Astrocyte of the spinal cord (primary cell): ENCODE measurements at regions not wholly inside any gene's neighbourhood (a gene's known extent, or its start where the extent isn't known, plus 50 kb on each side); places are given as distances from the start of the nearest gene placed in this dataset.

Experiments
- DNase-seq: peaks from one replicate; pipeline ENCODE4 v3.0.0; 2011; ENCODE audit warnings: low read depth, low spot score
- H3K4me3 ChIP-seq: 2 replicates; pipeline ENCODE4 v1.5.1; 2011; ENCODE audit warnings: low read depth, mild to moderate bottlenecking, low read length, moderate library complexity
- CTCF ChIP-seq: IDR thresholded peaks from 2 replicates; pipeline ENCODE4 v1.5.1; 2012; ENCODE audit warnings: low read depth, mild to moderate bottlenecking, low read length, inconsistent platforms
- in situ Hi-C: cut with HindIII; loops from 2 replicates; pipeline ENCODE4 v1.10.0; 2017; ENCODE audit warnings: low sequenced_read_pairs

DNA sequence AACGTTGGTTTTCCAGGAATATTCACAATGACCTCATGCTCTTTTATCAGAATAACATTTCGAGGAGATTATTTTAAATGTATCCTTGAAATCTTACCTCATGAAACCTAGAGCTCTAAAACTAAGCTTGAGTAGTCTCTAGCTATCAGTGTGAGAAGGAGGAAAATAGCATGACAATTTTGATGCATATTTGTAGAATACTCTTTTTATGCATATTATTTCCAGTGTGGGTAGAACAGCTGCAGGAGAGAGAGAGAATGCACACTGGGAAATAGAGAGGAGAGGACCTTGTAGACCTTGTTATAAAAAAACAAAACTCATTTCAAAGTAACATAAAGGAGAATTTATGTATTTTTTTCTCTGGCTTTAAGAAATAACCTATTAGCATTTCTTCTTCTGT, 71.1 kb upstream of the VGLL2 start:
- DNase-seq: no peak
- TF ChIP-seq CTCF: no peak
- no peak overlapping the region for H3K4me3 ChIP-seq
- in situ Hi-C loops: no loop called here

GRCh38 chr6:117194978-117195377, 70.4 kb upstream of the VGLL2 start:
- in situ Hi-C loops: no loop called here
- no peak for DNase-seq
- TF ChIP-seq CTCF: no peak
- no peak overlapping the region for H3K4me3 ChIP-seq

DNA sequence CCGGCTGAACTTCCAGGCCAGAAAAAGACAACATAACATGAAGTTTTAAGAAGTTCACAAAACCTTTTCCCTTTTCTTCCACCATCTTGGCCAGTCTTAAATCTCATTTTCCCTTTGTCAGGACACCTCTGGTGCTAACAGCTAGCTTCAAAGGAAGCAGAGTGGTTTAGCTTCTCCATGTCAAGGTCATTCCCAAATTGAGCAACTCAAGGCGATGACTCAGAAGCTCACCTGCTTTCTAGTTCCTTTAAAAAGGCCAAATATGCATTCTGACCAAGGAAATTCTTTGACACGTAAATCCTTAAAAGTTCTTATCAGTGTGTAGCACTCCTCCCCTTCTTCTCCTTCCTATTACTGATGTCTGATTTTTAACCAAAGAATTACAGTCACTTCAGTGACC, 69.6 kb upstream of the VGLL2 start:
- in situ Hi-C loops: no loop called here
- H3K4me3 ChIP-seq: no peak overlapping the region
- no peak for DNase-seq
- no peak for TF ChIP-seq CTCF

GRCh38 chr6:117200067-117200466, 65.3 kb upstream of the VGLL2 start:
- DNase-seq: no peak
- in situ Hi-C loops: no loop called here
- H3K4me3 ChIP-seq: no peak overlapping the region
- no peak for TF ChIP-seq CTCF

DNA sequence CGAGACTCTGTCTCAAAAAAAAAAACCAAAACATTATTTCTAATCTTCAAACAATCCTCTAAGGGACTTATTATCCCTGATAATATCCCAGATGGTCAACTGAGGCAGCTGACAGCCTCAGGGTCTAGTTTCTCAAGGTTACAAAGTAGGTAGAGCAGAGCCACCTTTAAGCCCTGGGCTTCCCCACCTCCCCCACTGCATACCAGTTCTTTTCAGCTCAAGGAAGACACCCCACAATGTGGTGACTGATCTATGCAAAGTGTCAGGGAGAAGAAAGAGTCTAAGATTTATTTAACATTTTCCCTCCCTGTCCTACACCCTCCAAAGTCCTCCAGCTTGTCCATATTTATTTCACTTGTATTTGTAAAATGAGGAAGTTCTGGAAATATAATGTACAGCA, 60.5 kb upstream of the VGLL2 start:
- no peak for TF ChIP-seq CTCF
- no peak overlapping the region for H3K4me3 ChIP-seq
- in situ Hi-C loops: no loop called here
- no peak for DNase-seq

- in situ Hi-C loops: no loop called here
- H3K4me3 ChIP-seq: no peak overlapping the region
- DNase-seq: no peak
- no peak for TF ChIP-seq CTCF
Observed at GRCh38 chr6:117205876-117206275, 59.5 kb upstream of the VGLL2 start.

GRCh38 chr6:117206522-117206921, 58.8 kb upstream of the VGLL2 start:
- TF ChIP-seq CTCF: no peak
- no peak for DNase-seq
- no peak overlapping the region for H3K4me3 ChIP-seq
- in situ Hi-C loops: no loop called here
